K562 (cell line): ENCODE measurements at regions not wholly inside any gene's neighbourhood (a gene's known extent, or its start where the extent isn't known, plus 50 kb on each side); places are given as distances from the start of the nearest gene placed in this dataset.
"Not testable (repeated sequence)": the region's sequence is repeated elsewhere in the genome, so short reads cannot be mapped to it uniquely, and the experiment has no call there.

Experiments
- FOXM1 ChIP-seq, 2 experiments: fragments of 450-650 bp in 1 of 2; sonication (generic) in 1 of 2; formaldehyde crosslinking in 1 of 2; IDR thresholded peaks; 2 replicates each; pipeline versions ENCODE4 v1.6.1 to v1.9.0; 2017 to 2022; ENCODE audit warnings: low read depth in 2 of 2, mild to moderate bottlenecking in 2 of 2, missing genetic modification reagents in 1 of 2, moderate library complexity in 1 of 2
- HDAC1 ChIP-seq, 2 experiments: fragments of 450-650 bp; IDR thresholded peaks; 2 replicates each; pipeline ENCODE4 v1.6.1; 2016 to 2017; ENCODE audit warnings: inconsistent platforms in 1 of 2, mild to moderate bottlenecking in 1 of 2, moderate library complexity in 1 of 2
- HDAC2 ChIP-seq: fragments of 450-650 bp; IDR thresholded peaks from 2 replicates; pipeline ENCODE4 v1.6.1; 2016; ENCODE audit warnings: mild to moderate bottlenecking
- NFIC ChIP-seq: fragments of 450-650 bp; IDR thresholded peaks from 2 replicates; pipeline ENCODE4 v1.6.1; 2017; ENCODE audit warnings: mild to moderate bottlenecking, inconsistent platforms
- SMARCA4 ChIP-seq: fragments of 450-650 bp; IDR thresholded peaks from 2 replicates; pipeline ENCODE4 v1.6.1; 2016
- ZNF175 ChIP-seq: fragments of 200-800 bp; sonication (Bioruptor generic); IDR thresholded peaks from 2 replicates; pipeline ENCODE4 v1.6.1; 2016; ENCODE audit warnings: low read depth, mild to moderate bottlenecking, missing genetic modification characterization, missing compliant biosample characterization
- TF ChIP-seq, protein P1 (sequence below): sonication (generic); formaldehyde crosslinking; IDR thresholded peaks from 2 replicates; pipeline ENCODE4 v1.8.0; 2022; ENCODE audit warnings: missing genetic modification reagents, mild to moderate bottlenecking, moderate library complexity, borderline replicate concordance
- TF ChIP-seq, protein P2 (sequence below), 2 experiments: fragments of 450-650 bp in 1 of 2; sonication (generic) in 1 of 2; formaldehyde crosslinking in 1 of 2; IDR thresholded peaks; 2 replicates each; pipeline versions ENCODE4 v1.7.1 to v1.9.0; 2016 to 2022; ENCODE audit warnings: inconsistent platforms in 1 of 2, mild to moderate bottlenecking in 1 of 2, missing genetic modification reagents in 1 of 2

DNA sequence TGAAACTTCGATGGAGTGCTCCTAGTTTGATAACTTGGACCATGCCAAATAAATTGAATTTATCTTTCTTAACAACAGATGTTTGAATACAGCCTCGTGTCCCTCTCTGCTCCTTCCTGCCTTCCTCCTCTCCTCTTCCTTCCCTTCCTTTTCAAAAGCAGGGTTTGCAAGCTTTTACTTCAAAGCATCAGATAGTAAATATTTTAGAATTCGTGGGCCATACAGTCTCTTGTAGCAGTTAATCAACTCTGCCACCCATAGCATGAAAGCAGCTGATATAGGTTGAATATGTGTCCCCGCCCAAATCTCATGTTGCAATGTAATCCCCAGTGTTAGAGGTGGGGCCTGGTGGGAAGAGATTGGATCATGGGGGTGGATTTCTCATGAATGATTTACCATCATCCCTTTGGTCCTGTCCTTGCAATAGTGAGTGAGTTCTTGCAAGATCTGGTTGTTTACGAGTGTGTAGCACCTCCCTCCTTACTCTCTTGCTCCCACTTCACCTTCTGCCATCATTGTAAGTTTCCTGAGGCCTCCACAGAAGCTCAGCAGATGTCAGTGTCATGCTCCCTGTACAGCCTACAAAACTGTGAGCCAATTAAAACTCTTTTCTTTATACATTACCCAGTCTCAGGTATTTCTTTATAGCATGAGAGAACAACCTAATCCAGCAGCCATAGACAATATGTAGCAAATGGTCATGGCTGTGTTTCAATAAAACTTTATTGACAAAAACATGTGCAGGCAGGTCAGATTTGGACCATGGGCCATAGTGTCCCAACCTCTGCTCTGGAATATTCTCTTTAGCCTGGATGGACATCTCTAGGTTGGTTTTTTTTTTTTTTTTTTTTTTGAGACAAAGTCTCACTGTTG, 102.8 kb downstream of the ALG1L2 start (continued):
- TF ChIP-seq FOXM1 (IDR thresholded peaks at IDR 0.05; ENCODE audit: low read depth) (0 out of 2 replicates have a peak, but pooled peaks have one; percentile 54), ZNF175 (CRISPR knock-in tag) (0 out of 2 replicates have a peak, but pooled peaks have one; percentile 22), HDAC2 (peak; percentile 74), NFIC (peak; percentile 68), HDAC1 (IDR thresholded peaks at IDR 0.05) (0 out of 4 replicates have a peak, but pooled peaks of 1 of the 2 experiments have one; percentile 31), SMARCA4 (peak; percentile 82)
- TF ChIP-seq FOXM1 (CRISPR knock-in tag; IDR thresholded peaks at IDR 0.05; ENCODE audit: low read depth), result not testable (repeated sequence)
- TF ChIP-seq, protein P1, sequence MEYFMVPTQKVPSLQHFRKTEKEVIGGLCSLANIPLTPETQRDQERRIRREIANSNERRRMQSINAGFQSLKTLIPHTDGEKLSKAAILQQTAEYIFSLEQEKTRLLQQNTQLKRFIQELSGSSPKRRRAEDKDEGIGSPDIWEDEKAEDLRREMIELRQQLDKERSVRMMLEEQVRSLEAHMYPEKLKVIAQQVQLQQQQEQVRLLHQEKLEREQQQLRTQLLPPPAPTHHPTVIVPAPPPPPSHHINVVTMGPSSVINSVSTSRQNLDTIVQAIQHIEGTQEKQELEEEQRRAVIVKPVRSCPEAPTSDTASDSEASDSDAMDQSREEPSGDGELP, result peak; percentile 28; the same call in 1 of the 2 replicates
- TF ChIP-seq, protein P2, sequence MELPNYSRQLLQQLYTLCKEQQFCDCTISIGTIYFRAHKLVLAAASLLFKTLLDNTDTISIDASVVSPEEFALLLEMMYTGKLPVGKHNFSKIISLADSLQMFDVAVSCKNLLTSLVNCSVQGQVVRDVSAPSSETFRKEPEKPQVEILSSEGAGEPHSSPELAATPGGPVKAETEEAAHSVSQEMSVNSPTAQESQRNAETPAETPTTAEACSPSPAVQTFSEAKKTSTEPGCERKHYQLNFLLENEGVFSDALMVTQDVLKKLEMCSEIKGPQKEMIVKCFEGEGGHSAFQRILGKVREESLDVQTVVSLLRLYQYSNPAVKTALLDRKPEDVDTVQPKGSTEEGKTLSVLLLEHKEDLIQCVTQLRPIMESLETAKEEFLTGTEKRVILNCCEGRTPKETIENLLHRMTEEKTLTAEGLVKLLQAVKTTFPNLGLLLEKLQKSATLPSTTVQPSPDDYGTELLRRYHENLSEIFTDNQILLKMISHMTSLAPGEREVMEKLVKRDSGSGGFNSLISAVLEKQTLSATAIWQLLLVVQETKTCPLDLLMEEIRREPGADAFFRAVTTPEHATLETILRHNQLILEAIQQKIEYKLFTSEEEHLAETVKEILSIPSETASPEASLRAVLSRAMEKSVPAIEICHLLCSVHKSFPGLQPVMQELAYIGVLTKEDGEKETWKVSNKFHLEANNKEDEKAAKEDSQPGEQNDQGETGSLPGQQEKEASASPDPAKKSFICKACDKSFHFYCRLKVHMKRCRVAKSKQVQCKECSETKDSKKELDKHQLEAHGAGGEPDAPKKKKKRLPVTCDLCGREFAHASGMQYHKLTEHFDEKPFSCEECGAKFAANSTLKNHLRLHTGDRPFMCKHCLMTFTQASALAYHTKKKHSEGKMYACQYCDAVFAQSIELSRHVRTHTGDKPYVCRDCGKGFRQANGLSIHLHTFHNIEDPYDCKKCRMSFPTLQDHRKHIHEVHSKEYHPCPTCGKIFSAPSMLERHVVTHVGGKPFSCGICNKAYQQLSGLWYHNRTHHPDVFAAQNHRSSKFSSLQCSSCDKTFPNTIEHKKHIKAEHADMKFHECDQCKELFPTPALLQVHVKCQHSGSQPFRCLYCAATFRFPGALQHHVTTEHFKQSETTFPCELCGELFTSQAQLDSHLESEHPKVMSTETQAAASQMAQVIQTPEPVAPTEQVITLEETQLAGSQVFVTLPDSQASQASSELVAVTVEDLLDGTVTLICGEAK (IDR thresholded peaks at IDR 0.05), result peak; percentile 99
- TF ChIP-seq, protein P2 (CRISPR knock-in tag; IDR thresholded peaks at IDR 0.05), result peak; percentile 99
